Body of pancreas (tissue), 4 donors: ENCODE measurements at regions not wholly inside any gene's neighbourhood (a gene's known extent, or its start where the extent isn't known, plus 50 kb on each side); places are given as distances from the start of the nearest gene placed in this dataset.

Experiments
- ATAC-seq: fragments of 150-250 bp; one replicate; pipeline ENCODE4 v1.9.1; 2016
- DNase-seq, 4 donors: peaks; one replicate each; pipeline ENCODE4 v3.0.0-alpha.2; 2019
- H3K27ac ChIP-seq, 4 donors: fragments of 200-600 bp; sonication (generic); 1 replicate in 3 of 4; 2 replicates in 1 of 4; pipeline versions ENCODE4 v1.5.1 to v1.6.1; 2016 to 2019; ENCODE audit warnings: mild to moderate bottlenecking in 1 of 4, mixed read lengths in 1 of 4, moderate library complexity in 1 of 4
- H3K27me3 ChIP-seq, 2 donors: fragments of 200-600 bp; sonication (generic); one replicate each; pipeline ENCODE4 v1.6.0; 2016; ENCODE audit warnings: mild to moderate bottlenecking in 1 of 2
- H3K36me3 ChIP-seq, 2 donors: fragments of 200-600 bp; sonication (generic); replicated peaks in 1 of 2; 2 replicates each; pipeline ENCODE4 v1.5.1; 2016; ENCODE audit warnings: low read depth in 2 of 2; ENCODE audit not compliant: insufficient read depth in 1 of 2
- H3K4me1 ChIP-seq: fragments of 200-600 bp; sonication (generic); one replicate; pipeline ENCODE4 v1.6.0; 2016
- H3K4me3 ChIP-seq, 2 donors: fragments of 200-600 bp; sonication (generic); 1 replicate in 1 of 2; 2 replicates in 1 of 2; pipeline ENCODE4 v1.5.1; 2016 to 2019
- H3K9me3 ChIP-seq, 3 donors: fragments of 200-600 bp; sonication (generic); 1 replicate in 2 of 3; 2 replicates in 1 of 3; pipeline ENCODE4 v1.5.1; 2016
- POLR2A ChIP-seq, 3 donors: fragments of 450-650 bp; IDR thresholded peaks; one replicate each; pipeline ENCODE4 v1.6.1; 2016; ENCODE audit warnings: antibody characterized with exemption in 3 of 3, mild to moderate bottlenecking in 2 of 3
- WGBS, 2 donors: methylation state at CpG; one replicate each; pipeline ENCODE4 v1.1.5; 2017; 5-methylcytosine and 5-hydroxymethylcytosine counted together
- intact Hi-C: fragments of 100-400 bp; cut with DNase I; formaldehyde crosslinking; loops from one replicate; pipeline ENCODE4 v1.15.1; 2023
- TF ChIP-seq, protein P1 (sequence below), 7 experiments: fragments of 450-650 bp in 4 of 7; fragments of 200-600 bp in 3 of 7; sonication (generic) in 3 of 7; IDR thresholded peaks; one replicate each; pipeline ENCODE4 v1.5.1; 2016 to 2019; ENCODE audit warnings: antibody characterized with exemption in 7 of 7

DNA sequence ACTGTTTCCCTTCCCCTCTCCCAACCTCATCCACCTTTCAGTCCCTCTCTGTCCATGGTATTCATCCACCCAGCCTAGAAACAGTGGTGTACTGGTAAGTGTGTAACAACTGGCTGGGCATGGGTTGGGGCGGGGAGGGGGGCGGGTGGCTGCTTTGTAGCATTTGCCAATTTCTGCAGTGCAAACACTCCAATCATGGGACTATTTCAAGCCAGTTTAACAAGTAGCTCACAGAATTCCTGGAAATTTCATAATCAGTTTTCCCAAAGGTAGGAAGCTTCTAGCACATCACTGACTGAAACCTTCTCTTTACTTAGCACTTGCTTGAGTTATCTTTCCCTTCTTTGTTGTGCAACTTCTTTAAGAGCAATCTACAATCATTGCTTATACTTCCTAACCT, 100.8 kb upstream of the WASF3 start:
- Histone ChIP-seq H3K9me3 (no peaks in the 10 kb centered on the region), H3K27ac (peak overlapping the region in 2 of 4 donors; percentile 15 to 32), H3K36me3 (no peaks in the 10 kb centered on the region), H3K4me3 (no peak overlapping the region), H3K27me3 (no peaks in the 10 kb centered on the region), H3K4me1 (peaks cover 15% of the 10 kb centered on the region)
- intact Hi-C loops = no loop called here
- peak in 3 of 4 donors; percentile 29 to 57 (median 30) for DNase-seq
- TF ChIP-seq, protein P1, sequence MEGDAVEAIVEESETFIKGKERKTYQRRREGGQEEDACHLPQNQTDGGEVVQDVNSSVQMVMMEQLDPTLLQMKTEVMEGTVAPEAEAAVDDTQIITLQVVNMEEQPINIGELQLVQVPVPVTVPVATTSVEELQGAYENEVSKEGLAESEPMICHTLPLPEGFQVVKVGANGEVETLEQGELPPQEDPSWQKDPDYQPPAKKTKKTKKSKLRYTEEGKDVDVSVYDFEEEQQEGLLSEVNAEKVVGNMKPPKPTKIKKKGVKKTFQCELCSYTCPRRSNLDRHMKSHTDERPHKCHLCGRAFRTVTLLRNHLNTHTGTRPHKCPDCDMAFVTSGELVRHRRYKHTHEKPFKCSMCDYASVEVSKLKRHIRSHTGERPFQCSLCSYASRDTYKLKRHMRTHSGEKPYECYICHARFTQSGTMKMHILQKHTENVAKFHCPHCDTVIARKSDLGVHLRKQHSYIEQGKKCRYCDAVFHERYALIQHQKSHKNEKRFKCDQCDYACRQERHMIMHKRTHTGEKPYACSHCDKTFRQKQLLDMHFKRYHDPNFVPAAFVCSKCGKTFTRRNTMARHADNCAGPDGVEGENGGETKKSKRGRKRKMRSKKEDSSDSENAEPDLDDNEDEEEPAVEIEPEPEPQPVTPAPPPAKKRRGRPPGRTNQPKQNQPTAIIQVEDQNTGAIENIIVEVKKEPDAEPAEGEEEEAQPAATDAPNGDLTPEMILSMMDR (IDR thresholded peaks at IDR 0.05) = no peak
- no peak for TF ChIP-seq POLR2A (IDR thresholded peaks at IDR 0.05)
- ATAC-seq = peak; percentile 77
- WGBS, 2 donors = 20 to 29% methylated on average over 2 of the region's 2 CpGs

DNA sequence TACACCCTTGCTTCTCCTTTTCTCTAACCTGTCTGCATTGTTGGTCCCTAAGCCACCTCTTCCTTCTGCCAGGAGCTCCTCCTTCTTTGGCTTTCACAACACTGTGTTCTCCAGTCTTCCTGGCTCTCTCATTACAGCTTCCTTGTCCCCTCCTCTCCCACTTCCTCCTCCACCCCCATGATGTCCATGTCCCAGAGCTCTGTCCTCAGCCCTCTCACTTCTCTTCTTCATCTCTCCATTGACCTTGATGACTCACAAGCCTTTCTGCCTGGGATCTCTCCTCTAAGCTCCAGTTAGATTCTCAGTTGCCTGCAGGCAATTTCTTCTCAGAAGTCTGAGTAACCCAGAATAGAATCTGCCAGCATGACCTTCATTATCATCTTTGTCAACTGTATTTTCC, 100.3 kb upstream of the WASF3 start:
- no peaks in the 10 kb centered on the region for H3K9me3 ChIP-seq
- no peaks in the 10 kb centered on the region for H3K36me3 ChIP-seq
- H3K27ac ChIP-seq = peak overlapping the region in 2 of 4 donors; percentile 8 to 32
- ATAC-seq (peak; percentile 23), DNase-seq (peak in 1 of 4 donors; percentile 37)
- H3K4me1 ChIP-seq = peaks cover 15% of the 10 kb centered on the region
- H3K4me3 ChIP-seq = no peak overlapping the region
- no peaks in the 10 kb centered on the region for H3K27me3 ChIP-seq
- intact Hi-C loops = no loop called here
- TF ChIP-seq, protein P1 (IDR thresholded peaks at IDR 0.05) = no peak
- no peak for TF ChIP-seq POLR2A (IDR thresholded peaks at IDR 0.05)

DNA sequence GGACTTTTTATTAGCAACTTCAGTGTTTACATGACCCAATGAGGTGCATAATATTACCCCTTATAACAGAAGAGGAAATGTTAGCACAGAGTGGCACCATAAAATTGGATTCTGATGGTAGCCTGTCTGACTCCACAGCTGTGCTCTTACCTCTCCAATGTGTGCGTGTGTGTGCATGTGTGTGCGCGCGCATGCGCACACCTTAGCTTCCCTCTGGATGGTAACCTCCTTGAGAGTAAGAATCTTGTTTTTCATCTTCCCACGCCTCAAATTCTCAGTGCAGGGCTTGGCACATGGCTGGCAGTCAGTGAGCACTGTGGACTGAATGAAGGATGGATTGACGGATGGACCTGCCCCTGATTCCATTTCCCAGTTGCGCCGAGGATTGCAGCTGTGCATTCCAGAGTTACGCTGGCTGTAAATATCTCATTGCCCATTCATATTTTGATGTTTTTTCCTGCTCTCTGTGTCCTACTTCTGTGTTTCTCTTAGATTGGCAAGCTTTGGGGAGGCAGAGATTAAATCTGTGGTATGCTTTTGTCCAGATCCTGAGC, 99.2 kb upstream of the WASF3 start:
- no peak for TF ChIP-seq POLR2A (IDR thresholded peaks at IDR 0.05)
- TF ChIP-seq, protein P1 (IDR thresholded peaks at IDR 0.05) = no peak
- H3K27me3 ChIP-seq = no peaks in the 10 kb centered on the region
- 70 to 89% methylated on average over 10 of the region's 10 CpGs for WGBS, 2 donors
- no peak for ATAC-seq
- H3K27ac ChIP-seq = no peak overlapping the region
- no peaks in the 10 kb centered on the region for H3K36me3 ChIP-seq
- H3K9me3 ChIP-seq = no peaks in the 10 kb centered on the region
- no peak for DNase-seq
- intact Hi-C loops = no loop called here
- no peak overlapping the region for H3K4me3 ChIP-seq
- H3K4me1 ChIP-seq = peaks cover 15% of the 10 kb centered on the region

DNA sequence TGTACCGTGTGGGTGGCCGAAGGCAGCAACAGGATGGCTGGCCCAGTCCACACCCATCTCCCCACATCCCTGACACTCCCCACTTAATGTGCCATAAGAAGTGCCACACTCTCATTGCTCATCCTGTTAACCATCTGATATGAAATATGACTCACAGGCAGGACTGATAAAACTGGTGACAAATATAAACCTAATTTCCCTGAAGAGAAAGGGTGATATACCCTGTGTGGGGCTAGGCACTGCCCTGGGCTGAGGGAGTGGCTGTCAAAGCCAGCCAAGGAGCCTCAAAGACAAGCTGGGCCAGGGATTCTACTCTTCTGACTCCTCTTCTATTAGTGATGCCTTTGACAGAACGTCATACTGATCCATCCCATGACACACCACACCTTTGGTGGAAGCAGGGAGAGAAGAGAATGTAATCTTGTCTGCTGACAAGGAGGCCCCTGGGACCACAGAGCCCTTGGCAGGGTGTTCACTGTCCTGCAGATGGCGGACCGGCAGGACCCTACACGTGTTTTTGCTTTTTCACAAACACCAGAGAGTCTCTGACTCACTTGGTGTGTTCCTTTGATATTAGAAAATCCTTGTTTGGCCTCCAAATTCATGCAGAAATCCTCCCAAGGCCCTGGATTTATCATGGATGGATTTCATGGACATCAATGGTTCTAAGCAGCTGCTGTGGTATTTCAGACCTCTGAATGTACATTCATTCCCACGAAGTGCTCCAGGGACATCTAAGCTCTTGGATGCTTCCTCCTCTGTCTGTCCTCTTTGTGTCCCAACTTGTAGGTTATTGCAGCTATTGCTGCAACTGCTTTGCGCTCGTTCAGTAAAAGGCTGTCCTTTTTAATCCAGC, 98.0 kb upstream of the WASF3 start:
- DNase-seq (peak in 2 of 4 donors; percentile 21 to 35), ATAC-seq (peak; percentile 28)
- Histone ChIP-seq H3K4me3 (no peak overlapping the region), H3K27me3 (no peaks in the 10 kb centered on the region), H3K4me1 (peaks cover 15% of the 10 kb centered on the region), H3K36me3 (no peaks in the 10 kb centered on the region), H3K27ac (no peak overlapping the region), H3K9me3 (no peaks in the 10 kb centered on the region)
- intact Hi-C loops = no loop called here
- WGBS, 2 donors = 68 to 73% methylated on average over 9 of the region's 9 CpGs
- no peak for TF ChIP-seq POLR2A (IDR thresholded peaks at IDR 0.05)
- TF ChIP-seq, protein P1 (IDR thresholded peaks at IDR 0.05) = no peak
